Activated CD4-positive, alpha-beta T cell treated with anti-CD3 and anti-CD28 coated beads, Interleukin-2, Interleukin-4, amounts not matched to agents 100 ng/mL and 50 ng/mL, durations not matched to agents 16 hours and 8 hours (primary cell): ENCODE measurements at regions not wholly inside any gene's neighbourhood (a gene's known extent, or its start where the extent isn't known, plus 50 kb on each side); places are given as distances from the start of the nearest gene placed in this dataset.

Experiments
- DNase-seq: peaks from one replicate; pipeline ENCODE4 v3.0.0-alpha.2; 2020; ENCODE audit warnings: low spot score

- no peak for DNase-seq
Measured at GRCh38 chr1:188188317-188188716, 1359.6 kb downstream of the PLA2G4A start.

- no peak for DNase-seq
Measured at GRCh38 chr1:188194916-188195315, 1366.2 kb downstream of the PLA2G4A start.

DNA sequence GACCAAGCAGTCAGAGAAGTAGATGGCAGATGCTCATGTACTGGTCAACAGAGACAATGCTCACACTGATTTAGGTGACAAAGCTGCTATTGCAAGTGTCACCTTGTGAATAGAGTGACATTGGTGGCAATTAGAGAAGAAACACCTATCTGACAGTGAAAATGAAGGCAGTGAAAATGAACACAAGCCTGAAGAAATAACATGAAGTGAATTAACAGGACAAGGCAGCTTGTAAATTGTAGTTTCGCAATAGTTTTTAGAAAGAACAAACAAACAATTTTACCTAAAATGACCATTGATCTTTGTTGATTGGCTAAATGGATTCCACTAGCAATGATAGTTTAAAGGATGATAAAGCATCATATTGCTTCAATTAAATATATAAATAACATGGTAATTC is 1389.5 kb downstream of the PLA2G4A start:
- no peak for DNase-seq

DNA sequence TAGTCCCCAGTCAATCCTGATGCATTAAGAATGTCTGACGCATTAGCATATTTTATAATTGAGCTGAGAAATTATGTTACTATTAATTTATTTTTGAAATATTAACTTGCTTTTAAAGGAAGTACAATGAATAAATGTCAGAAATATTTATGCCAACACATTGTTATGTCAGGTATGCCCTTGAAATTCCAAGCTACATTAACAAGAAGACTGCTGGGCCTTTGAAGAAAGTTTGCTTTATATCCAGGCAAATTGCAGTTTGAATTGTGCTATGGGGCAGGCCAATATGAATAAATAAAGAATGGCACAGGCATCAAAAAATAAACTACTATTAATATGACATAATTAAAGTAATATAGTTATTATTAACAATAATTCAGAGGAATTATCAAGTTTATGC is 1391.3 kb downstream of the PLA2G4A start:
- DNase-seq = no peak

DNA sequence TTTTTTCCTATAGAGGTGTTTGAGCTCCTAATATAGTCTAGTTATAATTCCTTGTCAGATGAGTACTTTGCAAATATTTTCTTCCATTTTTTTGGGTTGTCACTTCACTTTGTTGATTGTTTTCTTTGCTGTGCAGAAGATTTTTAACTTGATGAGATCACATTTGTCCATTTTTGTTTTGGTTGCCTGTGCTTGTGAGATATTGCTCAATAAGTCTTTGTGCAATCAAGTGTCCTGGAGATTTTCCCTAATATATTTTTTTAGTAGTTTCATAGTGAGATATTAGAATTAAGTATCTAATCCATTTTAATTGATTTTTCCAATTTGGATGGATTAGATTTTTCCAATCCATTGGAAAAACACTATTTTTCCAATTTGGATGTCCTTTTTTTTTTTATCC is 1395.5 kb downstream of the PLA2G4A start:
- no peak for DNase-seq

DNA sequence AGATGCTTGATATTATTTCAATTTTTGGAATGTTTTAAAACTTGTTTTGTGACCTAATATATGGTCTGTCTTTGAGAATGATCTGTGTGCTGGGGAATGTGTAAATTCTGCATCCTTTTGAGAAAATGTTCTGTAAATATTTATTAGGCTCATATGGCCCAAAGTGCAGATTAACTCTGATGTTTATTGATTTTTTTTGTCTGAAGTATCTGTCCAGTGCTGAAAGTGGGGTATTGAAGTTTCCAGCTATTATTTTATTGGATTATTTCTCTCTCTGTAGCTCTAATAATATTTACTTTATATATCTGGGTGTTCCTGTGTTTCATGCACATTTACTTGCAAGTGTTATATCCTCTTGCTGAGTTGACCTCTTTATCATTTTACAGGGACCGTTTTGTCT is 1397.2 kb downstream of the PLA2G4A start:
- DNase-seq = no peak

- DNase-seq = no peak
Measured at GRCh38 chr1:188228623-188229022, 1399.9 kb downstream of the PLA2G4A start.

GRCh38 chr1:188237573-188238348 is 1409.0 kb downstream of the PLA2G4A start:
- DNase-seq = no peak

GRCh38 chr1:188240772-188241406 is 1412.1 kb downstream of the PLA2G4A start:
- DNase-seq = no peak

DNA sequence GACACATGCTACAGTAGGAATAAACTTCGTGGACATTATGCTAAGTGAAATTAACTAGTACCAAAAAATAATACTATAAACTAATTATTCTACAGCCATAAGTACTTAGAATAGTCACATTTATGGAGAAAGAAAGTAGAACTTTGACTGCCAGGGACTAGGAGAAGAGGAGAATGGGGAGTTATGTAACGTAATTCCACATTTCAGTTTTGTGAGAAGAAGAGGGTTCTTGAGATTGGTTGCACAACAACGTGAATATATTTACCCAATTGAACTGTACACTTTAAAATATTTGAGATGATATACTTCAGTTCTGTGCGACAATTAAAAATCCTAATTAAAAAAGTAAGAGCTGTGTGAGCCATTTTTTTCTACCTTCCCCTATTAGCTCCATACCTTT is 1412.9 kb downstream of the PLA2G4A start:
- DNase-seq = no peak

GRCh38 chr1:188243456-188243855 is 1414.7 kb downstream of the PLA2G4A start:
- no peak for DNase-seq

DNA sequence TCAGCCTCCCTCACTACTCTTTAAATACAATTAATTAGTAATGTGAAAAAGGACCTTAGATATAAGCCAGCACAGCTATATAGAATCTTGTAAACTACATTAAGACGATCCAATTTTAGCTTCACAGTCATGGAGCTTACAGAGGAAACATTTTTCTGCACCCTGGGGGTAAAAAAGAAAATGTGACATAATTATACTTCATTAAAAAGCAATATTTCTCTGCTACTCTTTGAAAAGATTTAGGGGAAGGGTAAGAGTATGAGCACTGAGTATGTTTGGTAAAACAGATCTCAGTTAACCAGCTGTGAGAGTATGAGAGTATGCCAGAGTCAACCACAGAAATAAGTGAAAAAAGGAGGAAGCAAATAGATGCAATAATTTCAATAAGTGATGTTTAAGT is 1415.9 kb downstream of the PLA2G4A start:
- DNase-seq = no peak

GRCh38 chr1:188247255-188247654 is 1418.5 kb downstream of the PLA2G4A start:
- no peak for DNase-seq

DNA sequence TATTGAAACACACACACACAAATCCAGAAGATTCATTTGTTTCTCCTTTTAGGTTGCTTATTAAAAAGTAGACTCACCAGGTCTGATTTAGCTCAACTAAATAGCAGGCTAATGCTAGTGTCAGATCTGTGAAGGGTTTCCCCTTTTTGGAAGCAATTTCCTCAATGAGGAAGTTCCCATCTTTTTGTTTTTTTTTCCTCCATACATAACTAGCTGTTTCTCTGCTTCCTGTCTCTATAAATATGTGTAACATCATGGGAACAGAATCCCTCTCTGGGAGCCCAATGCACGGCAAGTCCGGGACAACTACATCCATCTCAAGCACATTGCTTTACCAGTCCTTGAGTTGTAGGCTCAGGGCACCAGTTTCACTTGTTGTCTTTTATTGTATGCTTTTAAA is 1421.1 kb downstream of the PLA2G4A start:
- no peak for DNase-seq

DNA sequence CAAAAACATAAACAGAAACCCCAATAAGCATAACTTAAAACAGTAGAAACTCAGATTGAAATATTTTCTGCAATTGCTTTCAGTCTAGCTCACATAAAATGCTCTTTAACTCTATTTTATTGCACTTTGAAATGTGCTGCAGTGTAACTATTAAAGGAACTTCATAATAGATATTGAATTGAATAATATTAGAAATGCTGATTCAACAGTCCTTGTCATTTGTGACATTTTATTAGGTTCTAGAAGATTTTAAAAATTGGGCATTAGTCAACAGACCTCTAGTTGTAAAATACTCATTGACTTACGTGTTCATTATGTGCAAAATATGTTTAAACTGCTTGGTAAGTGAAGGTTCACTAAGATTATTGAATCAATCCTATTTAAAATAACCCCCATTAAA is 1422.3 kb downstream of the PLA2G4A start:
- DNase-seq = no peak

DNA sequence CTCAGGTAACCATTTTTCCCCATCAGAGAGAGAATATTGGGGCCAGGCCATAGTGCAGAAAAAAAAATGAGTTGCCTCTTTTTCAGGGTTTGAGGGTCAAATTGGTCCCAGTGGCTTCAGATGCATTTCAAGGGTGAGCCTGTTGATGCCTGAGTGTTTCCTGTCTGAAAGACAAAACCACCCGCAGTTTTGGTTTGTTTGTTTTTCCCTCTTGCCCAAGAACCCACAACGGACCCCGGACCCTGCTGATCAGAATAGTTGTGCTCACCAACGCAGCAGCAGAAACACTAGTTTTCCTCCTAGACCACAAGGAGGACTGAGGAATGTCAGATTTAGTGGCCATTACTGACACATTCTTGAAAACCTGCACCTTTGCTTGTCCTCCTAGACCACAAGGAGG is 1433.1 kb downstream of the PLA2G4A start:
- DNase-seq = no peak

DNA sequence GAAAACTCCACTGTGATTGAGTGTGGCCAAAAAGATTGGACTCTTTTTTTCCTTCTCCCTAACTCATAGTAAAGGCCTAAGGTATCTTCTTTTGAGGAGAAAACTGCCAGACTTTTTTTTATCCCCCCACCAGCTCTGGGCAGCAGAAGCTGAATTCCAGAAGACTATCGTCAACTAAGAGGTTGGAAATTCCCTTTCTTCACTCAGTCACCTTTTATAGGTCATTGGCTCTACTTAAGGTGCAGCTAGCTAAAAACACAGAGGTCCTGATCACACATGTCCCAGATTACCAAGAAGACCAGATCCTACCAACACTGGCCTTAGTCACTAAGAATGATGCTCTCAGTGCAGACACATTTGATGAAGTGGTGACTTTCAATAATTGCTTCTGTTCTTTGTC is 1441.2 kb downstream of the PLA2G4A start:
- no peak for DNase-seq

- DNase-seq = no peak
Measured at GRCh38 chr1:188270497-188270896, 1441.7 kb downstream of the PLA2G4A start.

DNA sequence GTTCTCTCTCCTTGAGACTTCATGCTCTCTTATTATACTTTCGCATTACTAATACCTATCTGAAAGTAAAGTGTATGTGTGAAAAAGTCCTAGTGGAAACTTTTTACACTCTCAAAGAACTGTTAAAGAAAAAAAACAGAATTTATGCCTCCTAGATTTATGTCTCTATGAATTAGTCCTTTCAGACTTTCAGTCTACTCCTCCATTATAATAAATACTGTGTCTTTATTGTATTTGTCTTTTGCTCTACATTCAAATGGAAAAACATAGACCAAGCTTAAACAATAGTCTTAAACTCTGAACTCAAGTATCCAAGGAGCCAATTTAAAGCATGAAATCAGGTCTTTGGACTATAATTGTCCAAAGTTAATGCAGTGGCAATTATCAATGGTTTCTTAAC is 1449.0 kb downstream of the PLA2G4A start:
- DNase-seq = no peak

DNA sequence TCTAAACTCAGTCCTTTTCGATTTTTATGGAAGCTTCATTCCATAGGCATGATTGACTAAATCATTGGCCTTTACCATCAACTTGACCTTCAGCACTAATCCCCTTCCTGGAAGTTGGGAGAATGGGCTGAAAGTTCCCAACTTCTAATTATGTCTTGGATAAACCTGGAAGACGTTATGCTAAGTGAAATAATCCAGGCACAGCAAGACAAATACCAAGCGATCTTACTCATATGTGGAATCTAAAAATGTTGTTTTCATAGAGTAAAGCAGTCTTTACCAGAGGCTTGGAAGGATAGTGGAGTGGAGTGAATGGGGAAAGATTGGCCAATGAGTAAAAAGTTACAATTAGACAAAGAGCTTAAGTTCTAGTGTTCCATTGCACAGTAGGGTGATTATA is 1453.2 kb downstream of the PLA2G4A start:
- no peak for DNase-seq

- no peak for DNase-seq
Measured at GRCh38 chr1:188295157-188295556, 1466.4 kb downstream of the PLA2G4A start.

DNA sequence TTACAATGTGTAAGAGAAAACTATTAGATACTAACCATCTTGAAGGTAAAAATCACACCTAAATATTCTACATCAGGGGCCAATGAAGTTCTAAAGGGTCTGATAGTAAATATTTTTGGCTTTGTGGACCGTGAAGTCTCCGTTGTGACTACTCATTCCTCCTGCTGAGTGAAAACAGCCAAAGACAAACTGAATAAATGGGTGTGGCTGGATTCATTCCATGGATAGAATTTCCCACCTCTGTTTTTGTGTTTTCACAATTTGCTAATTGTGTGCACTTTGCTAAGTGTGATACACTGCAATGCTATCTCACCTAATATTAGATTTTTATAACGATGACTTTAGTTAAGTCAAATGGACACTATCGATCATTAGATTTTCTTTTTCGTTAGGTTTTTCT is 1474.0 kb downstream of the PLA2G4A start:
- DNase-seq = no peak

GRCh38 chr1:188314557-188315137 is 1485.9 kb downstream of the PLA2G4A start:
- DNase-seq = no peak

DNA sequence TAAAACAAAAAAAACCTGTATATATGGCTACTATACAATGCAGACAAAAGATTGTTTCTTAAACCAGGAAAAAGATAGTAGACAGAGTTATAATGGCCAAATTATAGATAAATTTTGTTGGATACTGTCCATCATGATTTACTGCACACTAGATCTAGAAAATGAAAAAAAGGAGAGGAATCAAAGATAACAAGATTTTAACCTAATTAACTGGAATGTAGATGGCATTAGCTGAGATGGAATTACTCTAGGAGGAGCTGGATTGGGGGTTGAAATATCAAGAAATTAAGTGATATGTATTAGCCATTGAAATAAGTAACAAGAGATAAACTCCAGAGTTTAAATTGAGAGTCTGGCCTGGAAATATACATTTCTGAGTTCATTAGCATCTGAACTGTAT is 1489.1 kb downstream of the PLA2G4A start:
- DNase-seq = no peak
